Keratinocyte (primary cell): ENCODE measurements at regions not wholly inside any gene's neighbourhood (a gene's known extent, or its start where the extent isn't known, plus 50 kb on each side); places are given as distances from the start of the nearest gene placed in this dataset.
"Not testable (repeated sequence)": the region's sequence is repeated elsewhere in the genome, so short reads cannot be mapped to it uniquely, and the experiment has no call there.

Experiments used
- DNase-seq: peaks from one replicate; pipeline ENCODE4 v3.0.0-alpha.2; 2011; ENCODE audit warnings: low read depth, missing footprints, low spot score
- FAIRE-seq: peaks from 2 replicates; lab custom pipeline; 2011; peaks lifted over from hg19 to GRCh38; lab: Jason Lieb, UNC
- H2AFZ ChIP-seq: 2 replicates; pipeline ENCODE4 v1.6.0; 2012; ENCODE audit warnings: low read length, control low read depth, inconsistent platforms; ENCODE audit not compliant: control insufficient read depth
- H3K27ac ChIP-seq: 2 replicates; pipeline ENCODE4 v1.5.1; 2011; ENCODE audit warnings: low read length; ENCODE audit not compliant: control insufficient read depth, insufficient read depth
- H3K27me3 ChIP-seq: 3 replicates; pipeline ENCODE4 v1.6.0; 2011; ENCODE audit warnings: low read length; ENCODE audit not compliant: control insufficient read depth, insufficient read depth; ENCODE audit errors: extremely low read depth
- H3K36me3 ChIP-seq, 2 experiments: 2 replicates in 1 of 2; 3 replicates in 1 of 2; pipeline ENCODE4 v1.5.1; 2011; ENCODE audit warnings: low read length in 2 of 2, mild to moderate bottlenecking in 1 of 2; ENCODE audit not compliant: control insufficient read depth in 2 of 2, insufficient read depth in 2 of 2; ENCODE audit errors: extremely low read depth in 1 of 2
- H3K4me1 ChIP-seq: 3 replicates; pipeline ENCODE4 v1.5.1; 2011; ENCODE audit warnings: low read length; ENCODE audit not compliant: control insufficient read depth, insufficient read depth; ENCODE audit errors: extremely low read depth
- H3K4me2 ChIP-seq: 3 replicates; pipeline ENCODE4 v1.6.0; 2011; ENCODE audit warnings: low read depth, low read length; ENCODE audit not compliant: control insufficient read depth, insufficient read depth; ENCODE audit errors: extremely low read depth
- H3K4me3 ChIP-seq, 3 experiments: fragments of 200-600 bp in 1 of 3; sonication (generic) in 1 of 3; 2 replicates in 2 of 3; 3 replicates in 1 of 3; pipeline ENCODE4 v1.5.1; 2011 to 2016; ENCODE audit warnings: low read length in 3 of 3, mild to moderate bottlenecking in 3 of 3, control low read depth in 2 of 3, inconsistent platforms in 1 of 3, low read depth in 1 of 3, mixed read lengths in 1 of 3, mixed run types in 1 of 3, moderate library complexity in 1 of 3; ENCODE audit not compliant: control insufficient read depth in 2 of 3, insufficient read depth in 2 of 3; ENCODE audit errors: extremely low read depth in 1 of 3
- H3K79me2 ChIP-seq: 2 replicates; pipeline ENCODE4 v1.6.0; 2012; ENCODE audit warnings: low read length; ENCODE audit not compliant: control insufficient read depth, insufficient read depth
- H3K9ac ChIP-seq: 3 replicates; pipeline ENCODE4 v1.6.0; 2011; ENCODE audit warnings: low read length; ENCODE audit not compliant: control insufficient read depth, insufficient read depth; ENCODE audit errors: extremely low read depth
- H3K9me1 ChIP-seq: 3 replicates; pipeline ENCODE4 v1.6.0; 2011; ENCODE audit warnings: low read length; ENCODE audit not compliant: control insufficient read depth, insufficient read depth; ENCODE audit errors: extremely low read depth
- H3K9me3 ChIP-seq: 2 replicates; pipeline ENCODE4 v1.5.1; 2012; ENCODE audit warnings: low read depth, low read length; ENCODE audit not compliant: control insufficient read depth
- H4K20me1 ChIP-seq: 3 replicates; pipeline ENCODE4 v1.6.0; 2011; ENCODE audit warnings: low read length; ENCODE audit not compliant: control insufficient read depth, insufficient read depth; ENCODE audit errors: extremely low read depth
- CTCF ChIP-seq, 3 experiments: IDR thresholded peaks in 1 of 3; conservative IDR thresholded peaks in 1 of 3; optimal IDR thresholded peaks in 1 of 3; 2 replicates in 2 of 3; 3 replicates in 1 of 3; pipeline versions ENCODE3 to v1.5.1; 2011; ENCODE audit warnings: low read length in 3 of 3, mild to moderate bottlenecking in 3 of 3, moderate library complexity in 2 of 3, control low read depth in 1 of 3, inconsistent platforms in 1 of 3; ENCODE audit not compliant: insufficient read depth in 2 of 3; ENCODE audit errors: extremely low read depth in 1 of 3
- EZH2 ChIP-seq: IDR thresholded peaks from one replicate; pipeline ENCODE4 v1.6.1; 2012; ENCODE audit warnings: inconsistent platforms, mild to moderate bottlenecking, low read length, moderate library complexity
- dilution Hi-C: fragments of 300-500 bp; cut with MboI; formaldehyde crosslinking; loops from one replicate; pipeline ENCODE4 v1.7.0; 2020; ENCODE audit warnings: low sequenced_read_pairs; ENCODE audit not compliant: extremely low pct_ligation_motif_present

- Histone ChIP-seq H3K4me2 (no peak overlapping the region), H3K27ac (no peak overlapping the region), H3K79me2 (no peaks in the 10 kb centered on the region), H3K27me3 (no peaks in the 10 kb centered on the region), H3K36me3 (no peaks in the 10 kb centered on the region), H2AFZ (no peak overlapping the region), H3K9ac (no peak overlapping the region), H3K9me3 (no peaks in the 10 kb centered on the region), H3K4me3 (no peak overlapping the region), H4K20me1 (no peaks in the 10 kb centered on the region), H3K9me1 (no peaks in the 10 kb centered on the region), H3K4me1 (no peaks in the 10 kb centered on the region)
- FAIRE-seq, result no peak
- DNase-seq, result no peak
- dilution Hi-C loops, result no loop called here
- no peak for TF ChIP-seq EZH2
- TF ChIP-seq CTCF (optimal IDR thresholded peaks at IDR 0.05 in 1 of 3, IDR thresholded peaks at IDR 0.05 in 1 of 3, conservative IDR thresholded peaks at IDR 0.05 in 1 of 3; ENCODE audit: extremely low read depth in 1 of 3, insufficient read depth in 2 of 3, low read length in 3 of 3), result no peak
Observed at GRCh38 chr15:24318981-24319380, 356.6 kb upstream of the NPAP1 start.

- H3K9me3 ChIP-seq, dilution Hi-C loops, H3K27ac ChIP-seq, H3K4me2 ChIP-seq, H4K20me1 ChIP-seq, H3K4me1 ChIP-seq, H3K9me1 ChIP-seq, H3K4me3 ChIP-seq, H3K79me2 ChIP-seq, DNase-seq, H3K36me3 ChIP-seq, H3K27me3 ChIP-seq, H3K9ac ChIP-seq, H2AFZ ChIP-seq, FAIRE-seq: not testable (repeated sequence)
Observed at GRCh38 chr15:24324096-24324495, 351.5 kb upstream of the NPAP1 start.

- DNase-seq, H3K9me3 ChIP-seq, H3K4me2 ChIP-seq, H3K4me3 ChIP-seq, H3K4me1 ChIP-seq, H3K36me3 ChIP-seq, H2AFZ ChIP-seq, H4K20me1 ChIP-seq, H3K9me1 ChIP-seq, dilution Hi-C loops, FAIRE-seq, H3K9ac ChIP-seq, H3K79me2 ChIP-seq, H3K27me3 ChIP-seq, H3K27ac ChIP-seq: not testable (repeated sequence)
Observed at GRCh38 chr15:24326513-24326912, 349.1 kb upstream of the NPAP1 start.

GRCh38 chr15:24331964-24332363 lies 343.6 kb upstream of the NPAP1 start:
- H3K4me3 ChIP-seq, H3K27ac ChIP-seq, H3K4me2 ChIP-seq, H3K4me1 ChIP-seq, H4K20me1 ChIP-seq, H3K9ac ChIP-seq, H3K27me3 ChIP-seq, FAIRE-seq, H3K79me2 ChIP-seq, DNase-seq, H3K9me3 ChIP-seq, H3K9me1 ChIP-seq, H3K36me3 ChIP-seq, dilution Hi-C loops, H2AFZ ChIP-seq: not testable (repeated sequence)
